WTC11 (cell line): ENCODE measurements at regions not wholly inside any gene's neighbourhood (a gene's known extent, or its start where the extent isn't known, plus 50 kb on each side); places are given as distances from the start of the nearest gene placed in this dataset.

ENCODE experiments used
- ATAC-seq: fragments of 200-7000 bp; cut with Tn5 transposase; 2 replicates; pipeline ENCODE4 v1.10.0; 2021; ENCODE audit warnings: mild to moderate bottlenecking, moderate library complexity
- CTCF ChIA-PET: fragments of 300-600 bp; sonication (Branson Sonifier 250); formaldehyde crosslinking; loops from one replicate; lab custom pipeline; 2021; ENCODE audit warnings: antibody characterized with exemption; lab: Charles Lee
- POLR2A ChIA-PET: fragments of 350-600 bp; sonication (Branson Sonifier 250); formaldehyde crosslinking; loops from one replicate; lab custom pipeline; 2021; ENCODE audit warnings: antibody characterized with exemption; lab: Charles Lee
- DNase-seq: peaks from one replicate; pipeline ENCODE4 v3.0.0; 2021; ENCODE audit warnings: low spot score
- H3K27ac Mint-ChIP-seq: 2 replicates; pipeline ENCODE4 v1.8.0; 2021; ENCODE audit warnings: mixed read lengths
- H3K27me3 Mint-ChIP-seq: 2 replicates; pipeline ENCODE4 v1.8.0; 2021; ENCODE audit warnings: low read depth, mild to moderate bottlenecking, moderate library complexity, mixed read lengths
- H3K36me3 Mint-ChIP-seq: 2 replicates; pipeline ENCODE4 v1.8.0; 2021; ENCODE audit warnings: mixed read lengths
- H3K4me1 Mint-ChIP-seq: 2 replicates; pipeline ENCODE4 v1.8.0; 2022; ENCODE audit warnings: mixed read lengths
- H3K4me3 Mint-ChIP-seq: 2 replicates; pipeline ENCODE4 v1.8.0; 2021; ENCODE audit warnings: mild to moderate bottlenecking, moderate library complexity, mixed read lengths
- H3K9me3 Mint-ChIP-seq: 2 replicates; pipeline ENCODE4 v1.8.0; 2021; ENCODE audit warnings: mixed read lengths
- ESRRA ChIP-seq: sonication (generic); formaldehyde crosslinking; IDR thresholded peaks from 2 replicates; pipeline ENCODE4 v1.8.1; 2022; ENCODE audit warnings: mild to moderate bottlenecking, missing genetic modification reagents, borderline replicate concordance
- IRF2 ChIP-seq: sonication (generic); formaldehyde crosslinking; IDR thresholded peaks from 2 replicates; pipeline ENCODE4 v1.8.0; 2022; ENCODE audit warnings: low read depth, missing genetic modification reagents, borderline replicate concordance
- KAT7 ChIP-seq: sonication (generic); formaldehyde crosslinking; IDR thresholded peaks from 2 replicates; pipeline ENCODE4 v1.8.1; 2023; ENCODE audit warnings: missing genetic modification reagents, mild to moderate bottlenecking, borderline replicate concordance
- PRRX2 ChIP-seq: fragments of 250-450 bp; sonication (Bioruptor Pico); IDR thresholded peaks from 2 replicates; pipeline ENCODE4 v1.8.0; 2021; ENCODE audit warnings: mild to moderate bottlenecking
- TCF7 ChIP-seq: sonication (generic); formaldehyde crosslinking; IDR thresholded peaks from 2 replicates; pipeline ENCODE4 v1.8.0; 2022; ENCODE audit warnings: mild to moderate bottlenecking, low read depth, missing genetic modification reagents, moderate library complexity
- ZNF232 ChIP-seq: sonication (generic); formaldehyde crosslinking; IDR thresholded peaks from 2 replicates; pipeline ENCODE4 v1.8.0; 2022; ENCODE audit warnings: mild to moderate bottlenecking, missing genetic modification reagents
- ZNF416 ChIP-seq: fragments of 250-450 bp; sonication (Bioruptor Pico); IDR thresholded peaks from 2 replicates; pipeline ENCODE4 v1.9.0; 2021; ENCODE audit warnings: mild to moderate bottlenecking, inconsistent platforms
- TF ChIP-seq, protein P1 (sequence below): sonication (generic); formaldehyde crosslinking; IDR thresholded peaks from 2 replicates; pipeline ENCODE4 v1.8.1; 2022; ENCODE audit warnings: low read depth, mild to moderate bottlenecking, moderate library complexity, missing genetic modification reagents, borderline replicate concordance
- TF ChIP-seq, protein P2 (sequence below): fragments of 250-450 bp; sonication (Bioruptor Pico); IDR thresholded peaks from 2 replicates; pipeline ENCODE4 v1.9.0; 2021; ENCODE audit warnings: moderate library complexity, mild to moderate bottlenecking, inconsistent platforms, borderline replicate concordance
- TF ChIP-seq, protein P3 (sequence below): sonication (generic); formaldehyde crosslinking; IDR thresholded peaks from 2 replicates; pipeline ENCODE4 v1.8.1; 2023; ENCODE audit warnings: mild to moderate bottlenecking, missing genetic modification reagents
- TF ChIP-seq, protein P4 (sequence below): sonication (generic); formaldehyde crosslinking; IDR thresholded peaks from 2 replicates; pipeline ENCODE4 v1.8.1; 2022; ENCODE audit warnings: missing genetic modification reagents, borderline replicate concordance
- TF ChIP-seq, protein P5 (sequence below): fragments of 250-450 bp; sonication (Bioruptor Pico); IDR thresholded peaks from 2 replicates; pipeline ENCODE4 v1.9.0; 2021; ENCODE audit warnings: mild to moderate bottlenecking, borderline replicate concordance
- TF ChIP-seq, protein P6 (sequence below): sonication (generic); formaldehyde crosslinking; IDR thresholded peaks from 2 replicates; pipeline ENCODE4 v1.8.0; 2023; ENCODE audit warnings: missing genetic modification reagents
- TF ChIP-seq, protein P7 (sequence below): fragments of 250-450 bp; sonication (Bioruptor Pico); IDR thresholded peaks from 2 replicates; pipeline ENCODE4 v2.1.2; 2022; ENCODE audit warnings: mild to moderate bottlenecking, moderate library complexity
- TF ChIP-seq, protein P8 (sequence below): sonication (generic); formaldehyde crosslinking; IDR thresholded peaks from 2 replicates; pipeline ENCODE4 v1.8.0; 2022; ENCODE audit warnings: mild to moderate bottlenecking, missing genetic modification reagents
- TF ChIP-seq, protein P9 (sequence below): sonication (generic); formaldehyde crosslinking; IDR thresholded peaks from 2 replicates; pipeline ENCODE4 v1.8.1; 2023; ENCODE audit warnings: mild to moderate bottlenecking, moderate library complexity, missing genetic modification reagents

DNA sequence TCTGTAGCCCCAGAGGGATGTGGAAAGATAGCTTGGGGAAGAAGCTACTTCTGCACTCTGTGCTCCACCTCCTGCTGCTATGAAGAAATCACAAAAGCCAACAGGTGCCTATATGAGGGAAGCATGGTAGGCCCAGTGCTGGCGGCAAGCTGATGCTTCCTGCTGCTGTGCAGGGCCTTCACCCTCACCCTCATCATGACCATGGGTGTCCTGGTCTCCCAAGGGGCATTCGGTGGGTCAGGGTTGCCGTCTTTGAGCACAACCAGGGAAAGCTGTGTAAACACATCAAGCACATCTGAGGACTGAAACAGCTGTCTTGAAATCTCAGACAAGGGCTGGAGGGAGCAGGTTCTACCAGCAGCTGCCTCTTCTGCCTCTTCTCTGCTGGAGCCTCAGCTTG, 184.0 kb downstream of the FNDC1 start (continued):
- TF ChIP-seq, protein P1, sequence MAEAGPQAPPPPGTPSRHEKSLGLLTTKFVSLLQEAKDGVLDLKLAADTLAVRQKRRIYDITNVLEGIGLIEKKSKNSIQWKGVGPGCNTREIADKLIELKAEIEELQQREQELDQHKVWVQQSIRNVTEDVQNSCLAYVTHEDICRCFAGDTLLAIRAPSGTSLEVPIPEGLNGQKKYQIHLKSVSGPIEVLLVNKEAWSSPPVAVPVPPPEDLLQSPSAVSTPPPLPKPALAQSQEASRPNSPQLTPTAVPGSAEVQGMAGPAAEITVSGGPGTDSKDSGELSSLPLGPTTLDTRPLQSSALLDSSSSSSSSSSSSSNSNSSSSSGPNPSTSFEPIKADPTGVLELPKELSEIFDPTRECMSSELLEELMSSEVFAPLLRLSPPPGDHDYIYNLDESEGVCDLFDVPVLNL (CRISPR knock-in tag), result no peak
- TF ChIP-seq, protein P2, sequence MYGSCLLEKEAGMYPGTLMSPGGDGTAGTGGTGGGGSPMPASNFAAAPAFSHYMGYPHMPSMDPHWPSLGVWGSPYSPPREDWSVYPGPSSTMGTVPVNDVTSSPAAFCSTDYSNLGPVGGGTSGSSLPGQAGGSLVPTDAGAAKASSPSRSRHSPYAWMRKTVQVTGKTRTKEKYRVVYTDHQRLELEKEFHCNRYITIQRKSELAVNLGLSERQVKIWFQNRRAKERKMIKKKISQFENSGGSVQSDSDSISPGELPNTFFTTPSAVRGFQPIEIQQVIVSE (CRISPR knock-in tag), result no peak
- no peak for TF ChIP-seq ZNF232 (CRISPR knock-in tag)

DNA sequence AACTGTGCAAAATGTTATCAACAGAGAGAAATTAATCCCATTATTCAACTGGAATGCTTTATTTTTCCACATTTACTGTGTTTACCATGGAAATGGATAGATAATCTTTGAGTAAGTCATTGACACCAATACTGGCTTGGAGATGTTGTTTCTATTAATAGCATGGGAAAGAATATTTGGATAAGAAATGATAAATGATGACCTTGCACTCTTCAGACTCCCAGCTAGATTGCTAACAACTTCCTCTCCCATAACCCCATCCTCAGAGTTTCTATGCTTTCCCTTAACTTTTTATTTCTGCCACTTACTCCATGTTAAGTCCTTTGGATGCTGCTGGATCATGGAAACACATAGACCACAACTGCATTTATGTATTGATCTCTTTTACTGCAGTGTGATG, 182.5 kb downstream of the FNDC1 start:
- DNase-seq (no peak), ATAC-seq (no peak)
- H3K36me3 Mint-ChIP-seq, result no peaks in the 10 kb centered on the region
- no peak overlapping the region for H3K4me3 Mint-ChIP-seq
- no peaks in the 10 kb centered on the region for H3K9me3 Mint-ChIP-seq
- H3K27ac Mint-ChIP-seq, result no peak overlapping the region
- no peaks in the 10 kb centered on the region; the same call in 1 of the 2 replicates for H3K27me3 Mint-ChIP-seq
- CTCF ChIA-PET, result no interaction called here
- POLR2A ChIA-PET, result no interaction called here
- H3K4me1 Mint-ChIP-seq, result no peaks in the 10 kb centered on the region
- TF ChIP-seq ZNF416 (CRISPR knock-in tag) (no peak), KAT7 (no peak), ESRRA (CRISPR knock-in tag) (no peak), TCF7 (CRISPR knock-in tag) (no peak), IRF2 (CRISPR knock-in tag) (no peak), PRRX2 (no peak)
- TF ChIP-seq, protein P2 (CRISPR knock-in tag), result no peak
- TF ChIP-seq, protein P3, sequence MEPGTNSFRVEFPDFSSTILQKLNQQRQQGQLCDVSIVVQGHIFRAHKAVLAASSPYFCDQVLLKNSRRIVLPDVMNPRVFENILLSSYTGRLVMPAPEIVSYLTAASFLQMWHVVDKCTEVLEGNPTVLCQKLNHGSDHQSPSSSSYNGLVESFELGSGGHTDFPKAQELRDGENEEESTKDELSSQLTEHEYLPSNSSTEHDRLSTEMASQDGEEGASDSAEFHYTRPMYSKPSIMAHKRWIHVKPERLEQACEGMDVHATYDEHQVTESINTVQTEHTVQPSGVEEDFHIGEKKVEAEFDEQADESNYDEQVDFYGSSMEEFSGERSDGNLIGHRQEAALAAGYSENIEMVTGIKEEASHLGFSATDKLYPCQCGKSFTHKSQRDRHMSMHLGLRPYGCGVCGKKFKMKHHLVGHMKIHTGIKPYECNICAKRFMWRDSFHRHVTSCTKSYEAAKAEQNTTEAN (CRISPR knock-in tag), result no peak
- TF ChIP-seq, protein P4, sequence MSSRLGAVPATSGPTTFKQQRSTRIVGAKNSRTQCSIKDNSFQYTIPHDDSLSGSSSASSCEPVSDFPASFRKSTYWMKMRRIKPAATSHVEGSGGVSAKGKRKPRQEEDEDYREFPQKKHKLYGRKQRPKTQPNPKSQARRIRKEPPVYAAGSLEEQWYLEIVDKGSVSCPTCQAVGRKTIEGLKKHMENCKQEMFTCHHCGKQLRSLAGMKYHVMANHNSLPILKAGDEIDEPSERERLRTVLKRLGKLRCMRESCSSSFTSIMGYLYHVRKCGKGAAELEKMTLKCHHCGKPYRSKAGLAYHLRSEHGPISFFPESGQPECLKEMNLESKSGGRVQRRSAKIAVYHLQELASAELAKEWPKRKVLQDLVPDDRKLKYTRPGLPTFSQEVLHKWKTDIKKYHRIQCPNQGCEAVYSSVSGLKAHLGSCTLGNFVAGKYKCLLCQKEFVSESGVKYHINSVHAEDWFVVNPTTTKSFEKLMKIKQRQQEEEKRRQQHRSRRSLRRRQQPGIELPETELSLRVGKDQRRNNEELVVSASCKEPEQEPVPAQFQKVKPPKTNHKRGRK (CRISPR knock-in tag), result no peak
- TF ChIP-seq, protein P5, sequence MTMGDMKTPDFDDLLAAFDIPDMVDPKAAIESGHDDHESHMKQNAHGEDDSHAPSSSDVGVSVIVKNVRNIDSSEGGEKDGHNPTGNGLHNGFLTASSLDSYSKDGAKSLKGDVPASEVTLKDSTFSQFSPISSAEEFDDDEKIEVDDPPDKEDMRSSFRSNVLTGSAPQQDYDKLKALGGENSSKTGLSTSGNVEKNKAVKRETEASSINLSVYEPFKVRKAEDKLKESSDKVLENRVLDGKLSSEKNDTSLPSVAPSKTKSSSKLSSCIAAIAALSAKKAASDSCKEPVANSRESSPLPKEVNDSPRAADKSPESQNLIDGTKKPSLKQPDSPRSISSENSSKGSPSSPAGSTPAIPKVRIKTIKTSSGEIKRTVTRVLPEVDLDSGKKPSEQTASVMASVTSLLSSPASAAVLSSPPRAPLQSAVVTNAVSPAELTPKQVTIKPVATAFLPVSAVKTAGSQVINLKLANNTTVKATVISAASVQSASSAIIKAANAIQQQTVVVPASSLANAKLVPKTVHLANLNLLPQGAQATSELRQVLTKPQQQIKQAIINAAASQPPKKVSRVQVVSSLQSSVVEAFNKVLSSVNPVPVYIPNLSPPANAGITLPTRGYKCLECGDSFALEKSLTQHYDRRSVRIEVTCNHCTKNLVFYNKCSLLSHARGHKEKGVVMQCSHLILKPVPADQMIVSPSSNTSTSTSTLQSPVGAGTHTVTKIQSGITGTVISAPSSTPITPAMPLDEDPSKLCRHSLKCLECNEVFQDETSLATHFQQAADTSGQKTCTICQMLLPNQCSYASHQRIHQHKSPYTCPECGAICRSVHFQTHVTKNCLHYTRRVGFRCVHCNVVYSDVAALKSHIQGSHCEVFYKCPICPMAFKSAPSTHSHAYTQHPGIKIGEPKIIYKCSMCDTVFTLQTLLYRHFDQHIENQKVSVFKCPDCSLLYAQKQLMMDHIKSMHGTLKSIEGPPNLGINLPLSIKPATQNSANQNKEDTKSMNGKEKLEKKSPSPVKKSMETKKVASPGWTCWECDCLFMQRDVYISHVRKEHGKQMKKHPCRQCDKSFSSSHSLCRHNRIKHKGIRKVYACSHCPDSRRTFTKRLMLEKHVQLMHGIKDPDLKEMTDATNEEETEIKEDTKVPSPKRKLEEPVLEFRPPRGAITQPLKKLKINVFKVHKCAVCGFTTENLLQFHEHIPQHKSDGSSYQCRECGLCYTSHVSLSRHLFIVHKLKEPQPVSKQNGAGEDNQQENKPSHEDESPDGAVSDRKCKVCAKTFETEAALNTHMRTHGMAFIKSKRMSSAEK (CRISPR knock-in tag), result no peak
- TF ChIP-seq, protein P6, sequence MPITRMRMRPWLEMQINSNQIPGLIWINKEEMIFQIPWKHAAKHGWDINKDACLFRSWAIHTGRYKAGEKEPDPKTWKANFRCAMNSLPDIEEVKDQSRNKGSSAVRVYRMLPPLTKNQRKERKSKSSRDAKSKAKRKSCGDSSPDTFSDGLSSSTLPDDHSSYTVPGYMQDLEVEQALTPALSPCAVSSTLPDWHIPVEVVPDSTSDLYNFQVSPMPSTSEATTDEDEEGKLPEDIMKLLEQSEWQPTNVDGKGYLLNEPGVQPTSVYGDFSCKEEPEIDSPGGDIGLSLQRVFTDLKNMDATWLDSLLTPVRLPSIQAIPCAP (CRISPR knock-in tag), result no peak
- TF ChIP-seq, protein P7, sequence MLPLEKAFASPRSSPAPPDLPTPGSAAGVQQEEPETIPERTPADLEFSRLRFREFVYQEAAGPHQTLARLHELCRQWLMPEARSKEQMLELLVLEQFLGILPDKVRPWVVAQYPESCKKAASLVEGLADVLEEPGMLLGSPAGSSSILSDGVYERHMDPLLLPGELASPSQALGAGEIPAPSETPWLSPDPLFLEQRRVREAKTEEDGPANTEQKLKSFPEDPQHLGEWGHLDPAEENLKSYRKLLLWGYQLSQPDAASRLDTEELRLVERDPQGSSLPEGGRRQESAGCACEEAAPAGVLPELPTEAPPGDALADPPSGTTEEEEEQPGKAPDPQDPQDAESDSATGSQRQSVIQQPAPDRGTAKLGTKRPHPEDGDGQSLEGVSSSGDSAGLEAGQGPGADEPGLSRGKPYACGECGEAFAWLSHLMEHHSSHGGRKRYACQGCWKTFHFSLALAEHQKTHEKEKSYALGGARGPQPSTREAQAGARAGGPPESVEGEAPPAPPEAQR (CRISPR knock-in tag), result no peak
- TF ChIP-seq, protein P8, sequence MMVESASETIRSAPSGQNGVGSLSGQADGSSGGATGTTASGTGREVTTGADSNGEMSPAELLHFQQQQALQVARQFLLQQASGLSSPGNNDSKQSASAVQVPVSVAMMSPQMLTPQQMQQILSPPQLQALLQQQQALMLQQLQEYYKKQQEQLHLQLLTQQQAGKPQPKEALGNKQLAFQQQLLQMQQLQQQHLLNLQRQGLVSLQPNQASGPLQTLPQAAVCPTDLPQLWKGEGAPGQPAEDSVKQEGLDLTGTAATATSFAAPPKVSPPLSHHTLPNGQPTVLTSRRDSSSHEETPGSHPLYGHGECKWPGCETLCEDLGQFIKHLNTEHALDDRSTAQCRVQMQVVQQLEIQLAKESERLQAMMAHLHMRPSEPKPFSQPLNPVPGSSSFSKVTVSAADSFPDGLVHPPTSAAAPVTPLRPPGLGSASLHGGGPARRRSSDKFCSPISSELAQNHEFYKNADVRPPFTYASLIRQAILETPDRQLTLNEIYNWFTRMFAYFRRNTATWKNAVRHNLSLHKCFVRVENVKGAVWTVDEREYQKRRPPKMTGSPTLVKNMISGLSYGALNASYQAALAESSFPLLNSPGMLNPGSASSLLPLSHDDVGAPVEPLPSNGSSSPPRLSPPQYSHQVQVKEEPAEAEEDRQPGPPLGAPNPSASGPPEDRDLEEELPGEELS (CRISPR knock-in tag), result no peak
- TF ChIP-seq, protein P9, sequence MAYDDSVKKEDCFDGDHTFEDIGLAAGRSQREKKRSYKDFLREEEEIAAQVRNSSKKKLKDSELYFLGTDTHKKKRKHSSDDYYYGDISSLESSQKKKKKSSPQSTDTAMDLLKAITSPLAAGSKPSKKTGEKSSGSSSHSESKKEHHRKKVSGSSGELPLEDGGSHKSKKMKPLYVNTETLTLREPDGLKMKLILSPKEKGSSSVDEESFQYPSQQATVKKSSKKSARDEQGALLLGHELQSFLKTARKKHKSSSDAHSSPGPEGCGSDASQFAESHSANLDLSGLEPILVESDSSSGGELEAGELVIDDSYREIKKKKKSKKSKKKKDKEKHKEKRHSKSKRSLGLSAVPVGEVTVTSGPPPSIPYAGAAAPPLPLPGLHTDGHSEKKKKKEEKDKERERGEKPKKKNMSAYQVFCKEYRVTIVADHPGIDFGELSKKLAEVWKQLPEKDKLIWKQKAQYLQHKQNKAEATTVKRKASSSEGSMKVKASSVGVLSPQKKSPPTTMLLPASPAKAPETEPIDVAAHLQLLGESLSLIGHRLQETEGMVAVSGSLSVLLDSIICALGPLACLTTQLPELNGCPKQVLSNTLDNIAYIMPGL (CRISPR knock-in tag), result no peak
